Fibroblast of lung (primary cell): ENCODE measurements at regions not wholly inside any gene's neighbourhood (a gene's known extent, or its start where the extent isn't known, plus 50 kb on each side); places are given as distances from the start of the nearest gene placed in this dataset.

Experiments used
- CTCF ChIP-seq, 2 donors: IDR thresholded peaks in 1 of 2; conservative IDR thresholded peaks in 1 of 2; 1 replicate in 1 of 2; 2 replicates in 1 of 2; pipeline ENCODE4 v1.5.1; 2011 to 2012; ENCODE audit warnings: low read length in 2 of 2, control low read depth in 1 of 2, inconsistent platforms in 1 of 2, low read depth in 1 of 2, mild to moderate bottlenecking in 1 of 2
- EZH2 ChIP-seq: IDR thresholded peaks from 2 replicates; pipeline ENCODE4 v1.5.1; 2012; ENCODE audit warnings: low read length, control low read depth, mild to moderate bottlenecking; ENCODE audit errors: missing control alignments

GRCh38 chr3:156044634-156044975 is 75.8 kb upstream of the KCNAB1 start:
- TF ChIP-seq CTCF (conservative IDR thresholded peaks at IDR 0.05 in 1 of 2, IDR thresholded peaks at IDR 0.05 in 1 of 2; ENCODE audit: low read depth in 1 of 2, low read length in 2 of 2) (no peak), EZH2 (no peak)
